H1 (cell line): ENCODE measurements at regions not wholly inside any gene's neighbourhood (a gene's known extent, or its start where the extent isn't known, plus 50 kb on each side); places are given as distances from the start of the nearest gene placed in this dataset.

ENCODE experiments used
- CBX8 ChIP-seq: fragments of 300-800, 300-1000 bp; sonication (generic); IDR thresholded peaks from 2 replicates; pipeline ENCODE4 v1.7.1; 2016; ENCODE audit warnings: low read depth, low read length, borderline replicate concordance
- CREB1 ChIP-seq: IDR thresholded peaks from 2 replicates; pipeline ENCODE4 v1.6.1; 2012; ENCODE audit warnings: inconsistent platforms
- GTF2F1 ChIP-seq: IDR thresholded peaks from 2 replicates; pipeline ENCODE4 v1.6.1; 2012; ENCODE audit warnings: low read depth, low read length, improper control_type of control experiment, borderline replicate concordance
- POLR2AphosphoS5 ChIP-seq: IDR thresholded peaks from 2 replicates; pipeline ENCODE4 v1.6.1; 2011; ENCODE audit warnings: low read depth, low read length
- POU5F1 ChIP-seq: IDR thresholded peaks from 2 replicates; pipeline ENCODE4 v1.6.1; 2011; ENCODE audit warnings: low read depth, mild to moderate bottlenecking, low read length, moderate library complexity
- RNF2 ChIP-seq: fragments of 200-900, 300-1000 bp; sonication (generic); IDR thresholded peaks from 2 replicates; pipeline ENCODE4 v1.7.1; 2016; ENCODE audit warnings: borderline replicate concordance, low read depth, mild to moderate bottlenecking, antibody characterized with exemption, low read length; ENCODE audit not compliant: poor library complexity, severe bottlenecking; ENCODE audit errors: missing control alignments
- SP1 ChIP-seq: IDR thresholded peaks from 2 replicates; pipeline ENCODE4 v1.6.1; 2011; ENCODE audit warnings: low read depth, low read length
- SRF ChIP-seq: IDR thresholded peaks from 2 replicates; pipeline ENCODE4 v1.6.1; 2011; ENCODE audit warnings: mild to moderate bottlenecking, low read depth, low read length, moderate library complexity

DNA sequence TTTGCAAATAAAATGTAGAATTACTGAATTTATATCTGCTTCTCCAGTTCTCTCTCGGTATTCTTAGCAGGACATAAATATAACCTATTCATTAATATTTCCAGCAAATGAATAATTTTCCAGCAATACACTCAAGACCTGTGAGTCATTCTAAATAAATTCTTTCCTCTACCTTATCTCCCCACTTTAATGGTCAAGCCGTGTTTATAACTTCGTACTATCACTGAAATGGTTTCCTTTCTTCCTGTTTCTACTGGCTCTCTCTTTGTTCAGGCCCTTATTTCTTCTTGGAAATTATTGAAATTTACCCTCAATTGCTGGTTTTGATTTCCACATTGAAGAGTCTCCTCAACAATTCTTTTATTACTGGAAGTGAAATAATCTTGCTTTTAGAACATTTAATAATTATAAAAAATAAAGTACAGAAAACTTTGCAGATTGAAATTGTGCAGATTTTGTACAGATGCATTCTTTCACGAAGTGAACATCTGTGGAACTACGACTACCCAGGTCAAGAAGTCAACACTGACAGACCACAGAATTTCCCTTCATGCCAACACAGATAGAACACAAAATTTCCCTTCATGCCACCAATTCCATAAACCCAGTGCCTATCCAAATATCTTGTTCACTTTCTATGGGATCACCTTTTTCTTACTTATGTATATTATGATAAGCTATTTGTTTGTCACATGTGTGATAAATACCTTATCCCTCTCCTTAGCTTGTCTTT is 205.7 kb downstream of the FAT4 start (continued):
- TF ChIP-seq CREB1 (no peak), SRF (no peak), CBX8 (no peak), RNF2 (no peak), GTF2F1 (no peak), SP1 (no peak), POU5F1 (no peak), POLR2AphosphoS5 (no peak)
